B cell (primary cell): ENCODE measurements at regions not wholly inside any gene's neighbourhood (a gene's known extent, or its start where the extent isn't known, plus 50 kb on each side); places are given as distances from the start of the nearest gene placed in this dataset.

Experiments used
- ATAC-seq: fragments of 200-7000 bp; cut with Tn5 transposase; one replicate; pipeline ENCODE4 v1.10.0; 2021; ENCODE audit warnings: low read depth, mild to moderate bottlenecking, moderate number of reproducible peaks, moderate library complexity
- CTCF ChIA-PET: fragments of 350-600 bp; sonication (Branson Sonifier 250); formaldehyde crosslinking; loops from one replicate; lab custom pipeline; 2021; ENCODE audit warnings: antibody characterized with exemption, inconsistent platforms; lab: Charles Lee
- POLR2A ChIA-PET: fragments of 350-600 bp; sonication (Branson Sonifier 250); formaldehyde crosslinking; loops from one replicate; lab custom pipeline; 2021; ENCODE audit warnings: antibody characterized with exemption; lab: Charles Lee
- DNase-seq: peaks from one replicate; pipeline ENCODE4 v3.0.0; 2013
- H2AFZ ChIP-seq: 2 replicates; pipeline ENCODE4 v1.6.1; 2012; ENCODE audit warnings: mild to moderate bottlenecking, low read depth, low read length; ENCODE audit not compliant: insufficient read depth, poor library complexity, severe bottlenecking
- H3K27ac ChIP-seq, 2 donors: 1 replicate in 1 of 2; 2 replicates in 1 of 2; pipeline ENCODE4 v1.5.1; 2012 to 2013; ENCODE audit warnings: low read length in 2 of 2, mild to moderate bottlenecking in 2 of 2, moderate library complexity in 1 of 2
- H3K27me3 ChIP-seq, 4 experiments: fragments of 200-600 bp in 1 of 4; sonication (generic) in 1 of 4; replicated peaks in 1 of 4; 1 replicate in 2 of 4; 2 replicates in 2 of 4; pipeline versions ENCODE4 v1.6.1 to v1.7.0; 2013 to 2016; ENCODE audit warnings: low read length in 3 of 4, mild to moderate bottlenecking in 2 of 4, mixed read lengths in 1 of 4, moderate library complexity in 1 of 4; ENCODE audit not compliant: insufficient read depth in 4 of 4, control insufficient read depth in 3 of 4; ENCODE audit errors: control extremely low read depth in 1 of 4
- H3K36me3 ChIP-seq, 2 experiments: replicated peaks in 1 of 2; 1 replicate in 1 of 2; 2 replicates in 1 of 2; pipeline versions ENCODE4 v1.6.1 to v1.7.1; 2013; ENCODE audit warnings: low read length in 1 of 2; ENCODE audit not compliant: insufficient read depth in 2 of 2, control insufficient read depth in 1 of 2; ENCODE audit errors: control extremely low read depth in 1 of 2, extremely low read depth in 1 of 2
- H3K4me1 ChIP-seq, 2 donors: fragments of 200-600 bp in 1 of 2; sonication (generic) in 1 of 2; 1 replicate in 1 of 2; 2 replicates in 1 of 2; pipeline versions ENCODE4 v1.5.1 to v1.6.1; 2013 to 2017; ENCODE audit warnings: low read length in 2 of 2; ENCODE audit not compliant: control insufficient read depth in 2 of 2, insufficient read depth in 2 of 2
- H3K4me2 ChIP-seq: replicated peaks from 2 replicates; pipeline ENCODE3; 2012; ENCODE audit warnings: mild to moderate bottlenecking, low read depth, low read length; ENCODE audit not compliant: poor library complexity, severe bottlenecking
- H3K4me3 ChIP-seq, 5 experiments: fragments of 200-600 bp in 1 of 5; sonication (generic) in 1 of 5; 1 replicate in 3 of 5; 2 replicates in 2 of 5; pipeline versions ENCODE4 v1.5.1 to v1.7.0; 2011 to 2016; ENCODE audit warnings: low read length in 4 of 5, mild to moderate bottlenecking in 4 of 5, low read depth in 2 of 5, control low read depth in 1 of 5, moderate library complexity in 1 of 5; ENCODE audit not compliant: insufficient read depth in 1 of 5; ENCODE audit errors: control extremely low read depth in 1 of 5, extremely low read depth in 1 of 5
- H3K79me2 ChIP-seq: fragments of 200-600 bp; sonication (generic); one replicate; pipeline ENCODE4 v1.6.0; 2016; ENCODE audit warnings: low read length; ENCODE audit not compliant: control insufficient read depth, insufficient read depth
- H3K9ac ChIP-seq: fragments of 200-600 bp; sonication (generic); 2 replicates; pipeline ENCODE4 v1.6.1; 2017; ENCODE audit warnings: mild to moderate bottlenecking, low read length, moderate library complexity
- H3K9me3 ChIP-seq, 3 donors: one replicate each; pipeline versions ENCODE4 v1.6.1 to v1.7.1; 2013; ENCODE audit warnings: low read length in 2 of 3; ENCODE audit not compliant: control insufficient read depth in 2 of 3, insufficient read depth in 1 of 3; ENCODE audit errors: control extremely low read depth in 1 of 3
- H4K20me1 ChIP-seq: 2 replicates; pipeline ENCODE4 v1.6.0; 2012; ENCODE audit warnings: mild to moderate bottlenecking, low read length; ENCODE audit not compliant: insufficient read depth, control insufficient read depth, poor library complexity, severe bottlenecking
- H3K27ac Mint-ChIP-seq: one replicate; pipeline ENCODE4 v1.8.0; 2021; ENCODE audit warnings: mixed read lengths
- H3K27me3 Mint-ChIP-seq: one replicate; pipeline ENCODE4 v1.8.0; 2021; ENCODE audit warnings: mixed read lengths
- H3K4me1 Mint-ChIP-seq: one replicate; pipeline ENCODE4 v1.8.0; 2021; ENCODE audit warnings: mixed read lengths
- H3K4me3 Mint-ChIP-seq: one replicate; pipeline ENCODE4 v1.8.0; 2021; ENCODE audit warnings: mixed read lengths
- H3K9me3 Mint-ChIP-seq: one replicate; pipeline ENCODE4 v1.8.0; 2022; ENCODE audit warnings: mixed read lengths; ENCODE audit not compliant: insufficient read depth
- EZH2 ChIP-seq: IDR thresholded peaks from 2 replicates; pipeline ENCODE4 v1.6.1; 2012; ENCODE audit warnings: borderline replicate concordance, low read depth, mild to moderate bottlenecking, moderate library complexity, low read length; ENCODE audit not compliant: insufficient read depth, poor library complexity, severe bottlenecking
- WGBS: methylation state at CpG from one replicate; pipeline ENCODE4 v1.1.5; 2013; ENCODE audit warnings: missing lambda C conversion rate; ENCODE audit not compliant: insufficient coverage; 5-methylcytosine and 5-hydroxymethylcytosine counted together
- intact Hi-C: fragments of 100-400 bp; cut with micrococcal nuclease; formaldehyde crosslinking; loops from one replicate; pipeline ENCODE4 v1.10.0; 2022
- TF ChIP-seq, protein P1 (sequence below): fragments of 200-600 bp; IDR thresholded peaks from one replicate; pipeline ENCODE4 v1.8.0; 2022; ENCODE audit warnings: antibody characterized with exemption, mild to moderate bottlenecking

DNA sequence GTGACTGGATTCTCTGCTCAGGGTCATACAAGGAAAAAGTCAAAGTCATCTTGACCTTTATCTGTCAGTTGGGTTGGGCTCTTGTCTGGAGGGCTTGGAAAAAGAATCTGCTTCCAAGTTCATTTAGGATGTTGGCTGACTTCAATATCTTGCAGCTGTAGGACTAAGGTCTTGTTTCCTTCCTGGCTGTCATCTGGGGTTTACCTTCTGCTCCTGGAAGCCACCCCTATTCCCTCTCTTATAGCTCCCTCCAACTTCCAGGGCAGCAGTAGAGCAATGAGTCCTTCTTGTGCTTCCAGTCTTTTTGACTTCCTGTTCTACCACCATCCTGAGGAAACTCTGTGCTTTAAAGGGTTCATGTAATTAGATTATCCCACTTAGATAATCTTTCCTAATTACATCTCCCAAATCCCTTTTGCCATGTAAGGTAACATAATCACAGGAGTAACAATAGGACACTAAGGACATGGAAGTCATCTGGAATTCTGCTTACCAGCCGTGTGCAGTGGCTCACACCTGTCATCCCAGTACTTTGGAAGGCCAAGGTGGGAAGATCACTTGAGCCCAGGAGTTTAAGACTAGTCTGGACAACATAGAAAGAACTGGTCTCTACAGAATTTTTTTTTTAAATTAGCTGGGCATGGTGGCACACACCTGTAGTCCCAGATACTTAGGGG, 170.7 kb upstream of the KITLG start:
- no peak overlapping the region for H3K4me2 ChIP-seq
- H3K9ac ChIP-seq, result no peak overlapping the region
- H3K36me3 ChIP-seq, result no peaks in the 10 kb centered on the region
- DNase-seq, result no peak
- H3K27ac Mint-ChIP-seq, result no peak overlapping the region
- POLR2A ChIA-PET, result no interaction called here
- WGBS, result 91% methylated on average over 1 of the region's 1 CpG
- no peak overlapping the region for H3K4me3 Mint-ChIP-seq
- H3K9me3 ChIP-seq, result peaks cover 0 to 2% (median 0%) of the 10 kb centered on the region in 3 donors
- no peak overlapping the region for H3K4me3 ChIP-seq
- H3K4me1 ChIP-seq, result no peaks in the 10 kb centered on the region
- H3K27me3 ChIP-seq, result no peaks in the 10 kb centered on the region
- H3K4me1 Mint-ChIP-seq, result no peaks in the 10 kb centered on the region
- no peak for TF ChIP-seq EZH2
- TF ChIP-seq, protein P1, sequence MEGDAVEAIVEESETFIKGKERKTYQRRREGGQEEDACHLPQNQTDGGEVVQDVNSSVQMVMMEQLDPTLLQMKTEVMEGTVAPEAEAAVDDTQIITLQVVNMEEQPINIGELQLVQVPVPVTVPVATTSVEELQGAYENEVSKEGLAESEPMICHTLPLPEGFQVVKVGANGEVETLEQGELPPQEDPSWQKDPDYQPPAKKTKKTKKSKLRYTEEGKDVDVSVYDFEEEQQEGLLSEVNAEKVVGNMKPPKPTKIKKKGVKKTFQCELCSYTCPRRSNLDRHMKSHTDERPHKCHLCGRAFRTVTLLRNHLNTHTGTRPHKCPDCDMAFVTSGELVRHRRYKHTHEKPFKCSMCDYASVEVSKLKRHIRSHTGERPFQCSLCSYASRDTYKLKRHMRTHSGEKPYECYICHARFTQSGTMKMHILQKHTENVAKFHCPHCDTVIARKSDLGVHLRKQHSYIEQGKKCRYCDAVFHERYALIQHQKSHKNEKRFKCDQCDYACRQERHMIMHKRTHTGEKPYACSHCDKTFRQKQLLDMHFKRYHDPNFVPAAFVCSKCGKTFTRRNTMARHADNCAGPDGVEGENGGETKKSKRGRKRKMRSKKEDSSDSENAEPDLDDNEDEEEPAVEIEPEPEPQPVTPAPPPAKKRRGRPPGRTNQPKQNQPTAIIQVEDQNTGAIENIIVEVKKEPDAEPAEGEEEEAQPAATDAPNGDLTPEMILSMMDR, result no peak
- H3K79me2 ChIP-seq, result no peaks in the 10 kb centered on the region
- ATAC-seq, result no peak
- H2AFZ ChIP-seq, result no peak overlapping the region
- no peaks in the 10 kb centered on the region for H4K20me1 ChIP-seq
- H3K27me3 Mint-ChIP-seq, result no peaks in the 10 kb centered on the region
- H3K27ac ChIP-seq, result no peak overlapping the region
- intact Hi-C loops, result no loop called here
- no peaks in the 10 kb centered on the region for H3K9me3 Mint-ChIP-seq
- CTCF ChIA-PET, result no interaction called here

DNA sequence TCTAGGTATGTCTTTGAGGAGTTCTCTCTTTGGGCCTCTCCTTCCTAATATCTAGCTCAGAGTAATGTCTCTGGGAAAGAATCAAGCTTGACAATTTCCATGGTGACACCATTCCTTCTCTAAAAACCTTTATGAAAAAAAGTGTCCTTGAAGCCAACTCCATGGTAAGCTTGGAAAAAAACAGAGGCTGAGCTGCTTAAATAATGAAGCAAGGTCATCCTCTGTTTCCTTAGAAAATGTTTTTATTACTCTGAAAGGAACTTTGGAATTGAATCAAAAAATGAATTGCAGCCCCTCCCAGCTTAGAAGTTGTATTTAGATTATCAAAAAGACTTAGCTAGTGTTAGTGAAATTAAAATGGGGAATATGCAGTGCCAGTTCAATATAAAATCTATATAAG, 166.1 kb upstream of the KITLG start:
- ChIA-PET POLR2A (no interaction called here), CTCF (no interaction called here)
- H3K27ac Mint-ChIP-seq, result no peak overlapping the region
- no peak overlapping the region for H3K4me3 Mint-ChIP-seq
- intact Hi-C loops, result no loop called here
- DNase-seq (no peak), ATAC-seq (no peak)
- TF ChIP-seq EZH2, result no peak
- TF ChIP-seq, protein P1, result no peak
- no peaks in the 10 kb centered on the region for H3K4me1 Mint-ChIP-seq
- H3K4me2 ChIP-seq, result no peak overlapping the region
- no peaks in the 10 kb centered on the region for H3K27me3 Mint-ChIP-seq
- no peak overlapping the region for H3K4me3 ChIP-seq
- no peaks in the 10 kb centered on the region for H3K36me3 ChIP-seq
- no peaks in the 10 kb centered on the region for H4K20me1 ChIP-seq
- no peaks in the 10 kb centered on the region for H3K79me2 ChIP-seq
- H3K27me3 ChIP-seq, result no peaks in the 10 kb centered on the region
- no peaks in the 10 kb centered on the region for H3K9me3 Mint-ChIP-seq
- H3K9me3 ChIP-seq, result no peaks in the 10 kb centered on the region
- H3K4me1 ChIP-seq, result no peaks in the 10 kb centered on the region
- H3K9ac ChIP-seq, result no peak overlapping the region
- no peak overlapping the region for H2AFZ ChIP-seq
- no peak overlapping the region for H3K27ac ChIP-seq
